Left renal cortex interstitium (tissue), 4 donors: ENCODE measurements at regions not wholly inside any gene's neighbourhood (a gene's known extent, or its start where the extent isn't known, plus 50 kb on each side); places are given as distances from the start of the nearest gene placed in this dataset.
A peak's percentile ranks its signal among the peaks of the same experiment; 100 is the strongest.

ENCODE experiments used
- DNase-seq, 4 donors: peaks; one replicate each; pipeline ENCODE4 v3.0.0-alpha.2; 2013; ENCODE audit warnings: low read depth in 4 of 4, low spot score in 2 of 4, missing footprints in 1 of 4

DNA sequence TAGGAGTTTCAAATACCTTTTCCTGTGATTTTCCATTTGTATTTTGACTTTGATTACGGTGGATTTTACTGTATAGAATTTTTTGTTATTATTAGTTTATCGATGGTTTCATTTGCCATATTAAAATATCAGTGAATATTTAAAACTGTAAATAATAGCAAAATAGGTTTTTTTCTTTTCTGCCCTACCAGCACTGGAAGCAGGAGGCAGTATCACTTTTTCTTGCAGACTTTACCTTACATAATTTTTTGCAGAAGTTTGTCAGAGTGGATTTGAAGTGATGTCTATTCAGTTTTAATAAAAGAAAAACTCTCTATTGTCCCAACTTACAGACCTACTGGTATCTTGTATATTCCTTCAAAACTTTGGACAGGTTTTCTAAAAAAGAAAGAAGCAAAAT is 213.6 kb downstream of the CENPF start:
- DNase-seq = no peak

DNA sequence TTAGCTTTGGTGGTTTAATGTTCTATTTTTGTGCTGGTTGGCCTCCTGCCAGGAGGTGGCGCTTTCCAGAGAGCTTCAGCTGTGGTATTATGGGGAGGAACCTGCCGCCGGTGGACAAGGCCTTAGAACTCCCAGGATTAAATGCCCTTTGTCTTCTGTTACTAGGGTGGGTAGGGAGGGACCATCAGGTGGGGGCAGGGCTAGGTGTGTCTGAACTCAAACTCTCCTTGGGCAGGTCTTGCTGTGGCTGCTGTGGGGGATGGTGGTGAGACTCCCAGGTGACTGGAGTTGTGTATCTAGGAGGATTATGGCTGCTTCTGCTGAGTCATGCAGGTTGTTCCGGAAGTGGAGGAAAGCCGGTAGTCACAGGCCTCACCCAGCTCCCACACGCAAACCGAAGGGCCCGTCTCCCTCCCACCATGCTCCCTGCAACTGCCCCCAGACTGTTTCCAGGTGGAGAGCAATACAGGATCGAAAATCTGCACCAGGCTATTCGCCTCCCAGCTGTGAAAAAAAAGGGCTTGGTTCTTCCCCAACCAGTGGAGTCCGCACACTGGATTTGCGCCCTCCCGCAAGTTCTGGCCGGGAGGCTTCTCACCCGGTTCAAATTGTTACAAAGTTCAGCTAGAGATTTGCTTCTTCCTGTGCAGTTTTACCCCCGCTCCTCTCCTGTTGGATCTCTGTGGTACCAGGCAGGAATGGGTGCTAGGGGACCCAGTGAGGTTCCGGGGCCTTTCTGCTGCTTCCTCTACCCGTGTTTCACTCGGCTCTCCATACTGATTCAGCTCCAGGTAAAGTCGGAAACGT is 220.5 kb downstream of the CENPF start:
- no peak for DNase-seq

DNA sequence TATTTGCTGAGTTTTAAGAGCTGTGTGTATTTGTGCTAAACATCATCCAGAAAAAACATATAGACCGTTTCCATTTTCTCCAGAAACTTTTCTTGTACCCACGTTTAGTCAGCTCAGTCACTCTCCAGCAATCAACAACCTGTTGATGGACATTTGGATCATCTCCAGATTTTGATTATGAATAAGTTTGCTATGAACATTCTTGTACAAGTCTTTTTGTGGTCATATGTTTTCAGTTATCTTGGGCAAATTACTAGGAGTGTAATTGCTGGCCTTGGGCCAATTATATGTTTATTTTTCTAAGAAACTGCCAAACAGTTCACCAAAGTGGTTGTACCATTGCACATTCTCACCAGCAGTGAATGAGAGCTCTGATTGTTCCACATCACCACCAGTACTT is 221.8 kb downstream of the CENPF start:
- no peak for DNase-seq

DNA sequence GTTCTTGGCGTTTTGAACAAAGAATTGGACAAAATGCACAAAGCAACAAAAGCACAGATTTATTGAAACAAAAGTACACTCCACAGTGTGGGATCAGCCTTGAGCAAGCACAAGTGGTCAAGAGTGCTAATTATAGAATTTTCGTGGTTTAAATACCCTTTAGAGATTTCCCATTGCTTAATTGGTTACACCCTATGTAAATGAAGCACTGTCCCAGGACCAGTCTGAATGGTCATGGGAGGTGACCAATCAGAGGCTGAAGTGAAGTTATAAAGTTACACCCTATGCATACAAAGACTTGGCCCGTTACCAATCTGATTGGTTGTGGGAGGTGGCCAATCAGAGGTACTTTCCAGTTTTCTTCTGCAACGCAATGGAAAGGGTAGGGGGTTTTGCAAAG is 223.6 kb downstream of the CENPF start:
- no peak for DNase-seq

DNA sequence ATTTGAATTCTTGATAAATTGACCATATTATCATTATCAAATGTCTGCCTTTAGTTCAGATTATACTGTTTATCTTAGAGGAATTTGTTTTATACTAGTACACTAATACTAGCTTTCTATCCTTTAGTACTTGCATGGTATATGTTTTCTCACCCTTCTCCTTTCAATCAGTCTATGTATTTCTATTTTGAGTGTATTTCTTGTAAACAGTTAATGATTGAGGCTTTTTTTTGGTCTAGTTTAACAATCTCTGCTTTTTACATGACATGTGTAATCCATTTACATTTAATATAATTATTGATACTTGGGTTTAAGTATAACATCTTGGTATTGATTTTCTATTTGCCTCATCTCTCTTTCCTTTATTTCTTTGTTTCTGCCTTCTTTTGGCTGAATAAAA is 224.9 kb downstream of the CENPF start:
- no peak for DNase-seq

DNA sequence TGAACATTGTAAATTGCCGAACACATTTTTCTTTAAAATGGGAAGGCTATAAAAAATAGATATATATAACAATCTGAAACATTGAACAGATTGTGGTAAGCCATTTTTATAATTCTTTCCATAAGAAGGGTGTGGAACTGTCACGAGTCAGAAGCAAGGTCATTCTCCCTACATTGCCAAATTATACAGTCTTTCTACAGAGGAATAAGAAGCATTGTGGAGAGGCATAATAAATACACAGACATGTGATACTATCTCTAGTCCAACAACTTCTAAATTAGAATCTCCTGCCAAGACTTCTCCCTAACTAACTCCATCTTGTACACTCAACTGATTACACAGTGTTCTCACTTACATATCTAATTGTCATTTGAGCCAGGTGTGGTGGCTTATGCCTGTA is 227.9 kb downstream of the CENPF start:
- DNase-seq = no peak

DNA sequence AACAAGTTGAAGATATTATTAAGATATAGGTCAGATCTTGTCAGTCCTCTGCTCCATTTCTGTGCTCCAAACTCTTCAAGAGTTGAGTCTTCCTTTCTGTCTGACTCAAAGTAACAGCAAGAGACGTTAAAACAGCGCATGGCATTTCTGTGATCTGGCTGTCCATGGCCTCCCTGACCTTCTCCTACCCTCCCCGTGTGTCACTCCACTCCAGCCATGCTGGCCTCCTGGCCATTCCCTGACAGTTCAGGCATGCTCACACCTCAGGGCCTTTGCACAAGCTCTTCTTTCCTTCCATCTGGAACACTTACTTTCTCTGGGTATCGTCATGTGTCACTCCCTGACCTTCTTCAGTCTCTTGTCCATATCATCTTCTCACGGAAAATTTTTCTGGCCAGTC is 229.0 kb downstream of the CENPF start:
- no peak for DNase-seq

DNA sequence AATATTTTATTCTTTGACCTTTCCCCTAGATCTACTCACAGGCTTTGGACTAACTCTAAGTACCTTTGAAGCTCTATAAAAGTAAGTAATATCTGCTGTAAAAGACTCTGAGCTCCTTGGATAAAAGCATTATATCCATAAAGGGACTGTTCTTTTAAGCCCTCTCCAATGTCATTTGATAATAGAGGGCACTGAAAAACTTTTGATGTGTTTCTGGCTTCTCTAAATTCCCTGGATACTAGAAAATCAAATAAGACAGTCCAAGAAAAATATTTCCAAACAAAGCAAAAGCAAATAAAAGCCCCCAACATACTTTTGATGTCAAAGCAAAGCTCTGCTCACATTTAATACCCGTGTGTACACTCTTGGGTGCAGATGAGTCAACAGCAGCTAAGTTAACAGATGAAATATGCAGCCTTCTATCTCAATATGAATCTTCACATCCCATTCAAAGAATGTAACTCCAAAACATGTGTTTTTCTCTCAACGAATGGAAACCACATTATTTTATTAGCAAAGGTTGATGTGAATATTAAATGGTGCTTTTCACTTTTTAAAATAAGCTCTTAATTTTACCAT is 230.3 kb downstream of the CENPF start:
- no peak for DNase-seq

DNA sequence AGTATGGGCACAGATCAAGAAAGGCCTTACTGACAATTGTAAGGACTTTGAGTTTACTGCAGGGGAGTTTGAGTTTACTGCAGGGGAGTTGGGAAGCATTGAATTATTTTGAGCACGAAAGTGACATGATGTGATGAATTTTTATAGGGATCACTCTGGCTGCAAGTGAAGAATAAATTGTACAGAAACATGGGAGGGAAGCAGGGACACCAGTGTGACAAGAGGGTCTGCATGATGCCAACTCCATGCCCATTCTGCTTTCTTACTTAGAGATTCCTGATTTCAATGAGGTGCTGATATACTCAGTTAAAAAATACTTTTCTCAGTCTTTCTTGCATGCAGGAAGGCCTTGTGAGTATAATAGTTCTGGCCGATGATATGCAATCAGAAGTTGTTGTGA is 234.4 kb downstream of the CENPF start:
- DNase-seq = no peak

DNA sequence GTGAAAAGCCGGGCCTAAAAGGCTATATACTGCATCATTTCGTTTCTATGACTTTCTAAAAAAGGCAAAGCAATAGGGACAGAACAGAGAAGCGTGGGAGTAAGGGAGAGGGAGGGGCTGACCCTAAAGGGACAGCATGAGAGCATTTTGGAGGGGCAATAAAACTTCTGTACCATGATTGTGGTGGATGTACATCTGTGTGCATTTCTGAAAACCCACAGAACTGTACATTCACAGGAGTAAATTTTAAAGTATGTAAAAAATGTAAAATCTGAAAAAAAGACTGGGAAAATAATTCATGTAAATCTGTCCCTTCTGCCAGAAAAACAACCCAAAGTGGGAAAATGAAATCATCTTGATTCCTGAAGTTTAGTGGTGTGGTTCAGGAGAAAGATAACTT is 235.4 kb downstream of the CENPF start:
- DNase-seq = no peak

DNA sequence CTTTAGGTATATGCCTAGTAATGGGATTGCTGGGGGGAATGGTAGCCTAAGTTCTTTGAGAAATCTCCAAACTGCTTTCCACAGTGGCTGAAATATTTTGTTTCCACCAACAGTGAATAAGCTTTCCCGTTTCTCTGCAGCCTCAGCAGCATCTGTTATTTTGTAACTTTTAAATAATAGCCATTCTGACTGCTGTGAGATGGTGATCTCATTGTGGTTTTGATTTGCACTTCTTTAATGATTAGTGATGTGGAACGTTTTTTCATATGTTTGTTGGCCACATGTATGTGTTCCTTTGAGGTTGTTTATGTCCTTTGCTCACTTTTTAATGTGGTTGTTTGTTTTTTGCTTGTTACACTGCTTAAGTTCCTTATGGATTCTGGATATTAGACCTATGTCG is 237.4 kb downstream of the CENPF start:
- DNase-seq = no peak

DNA sequence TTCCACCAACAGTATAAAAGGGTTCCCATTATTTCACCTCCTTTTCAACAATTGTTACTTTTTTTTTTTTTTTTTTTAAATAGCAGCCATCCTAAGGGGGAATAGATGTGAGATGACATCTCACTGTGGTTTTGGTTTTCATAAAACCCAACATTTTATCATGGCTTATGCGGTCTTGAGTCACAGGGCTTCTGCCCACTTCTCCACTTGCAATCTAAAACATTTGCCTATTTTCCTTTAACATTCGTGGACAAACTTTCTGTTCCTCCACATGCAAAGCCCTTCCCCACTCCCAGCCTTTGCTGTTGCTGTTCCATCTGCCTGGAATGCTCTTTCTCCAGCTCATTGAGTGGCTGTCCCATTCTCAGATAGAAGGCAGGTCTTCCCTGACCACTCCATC is 239.7 kb upstream of the KCNK2 start:
- no peak for DNase-seq

DNA sequence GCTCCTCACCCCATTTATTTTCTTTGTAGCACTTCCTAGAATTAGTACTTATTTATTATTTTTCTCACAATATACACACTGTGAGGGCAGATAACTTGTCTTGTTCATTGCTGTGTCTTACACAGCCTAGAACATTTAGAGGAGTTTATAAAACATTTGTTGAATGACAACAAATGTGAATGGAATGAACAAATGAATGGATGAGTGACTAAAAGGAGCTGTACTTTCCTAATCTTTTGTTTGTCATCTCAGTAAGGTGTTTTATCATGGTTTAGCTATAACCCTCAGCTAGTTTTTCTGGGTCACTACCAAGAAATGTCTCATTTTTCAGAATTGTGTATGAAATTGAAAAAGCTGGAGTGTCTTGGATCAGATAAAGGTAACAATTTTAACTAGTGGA is 239.3 kb upstream of the KCNK2 start:
- no peak for DNase-seq

DNA sequence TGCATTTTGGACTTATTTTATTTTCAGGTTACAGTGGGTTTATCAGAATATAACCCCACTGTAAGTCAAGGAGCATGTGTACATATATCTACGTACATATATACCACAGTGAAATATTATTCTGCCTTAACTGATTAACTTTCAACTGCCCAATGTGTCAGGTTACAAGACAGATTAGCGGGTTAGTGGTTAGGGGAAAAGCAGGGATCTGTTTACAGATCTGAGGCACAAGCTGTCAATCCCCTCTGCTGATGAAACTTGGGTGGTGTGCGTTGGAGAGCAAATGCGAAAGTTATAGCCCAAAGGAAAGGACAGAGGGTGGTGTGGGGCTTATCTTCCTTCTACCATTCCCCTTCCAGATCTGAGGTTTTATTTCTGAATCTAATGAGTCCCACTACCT is 238.2 kb upstream of the KCNK2 start:
- DNase-seq = no peak

DNA sequence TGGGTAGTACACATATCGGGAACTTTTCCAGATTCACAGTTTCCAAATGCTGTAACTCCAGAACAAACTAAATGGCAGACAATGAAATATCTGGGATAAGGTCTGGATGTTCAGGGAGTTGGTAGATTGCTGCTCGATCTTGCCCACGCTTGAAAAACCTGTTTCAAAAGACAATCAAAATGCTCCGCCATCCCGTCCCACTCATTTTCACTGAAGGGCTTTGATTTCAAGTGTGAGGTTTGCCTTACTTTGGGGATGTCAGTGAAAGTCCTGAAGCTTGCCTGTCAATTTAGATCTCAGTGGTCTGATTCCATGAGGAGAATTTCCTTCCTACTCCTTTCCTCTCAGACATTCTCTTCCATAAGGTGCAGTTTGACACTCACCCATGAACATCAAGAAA is 236.3 kb upstream of the KCNK2 start:
- DNase-seq = no peak

DNA sequence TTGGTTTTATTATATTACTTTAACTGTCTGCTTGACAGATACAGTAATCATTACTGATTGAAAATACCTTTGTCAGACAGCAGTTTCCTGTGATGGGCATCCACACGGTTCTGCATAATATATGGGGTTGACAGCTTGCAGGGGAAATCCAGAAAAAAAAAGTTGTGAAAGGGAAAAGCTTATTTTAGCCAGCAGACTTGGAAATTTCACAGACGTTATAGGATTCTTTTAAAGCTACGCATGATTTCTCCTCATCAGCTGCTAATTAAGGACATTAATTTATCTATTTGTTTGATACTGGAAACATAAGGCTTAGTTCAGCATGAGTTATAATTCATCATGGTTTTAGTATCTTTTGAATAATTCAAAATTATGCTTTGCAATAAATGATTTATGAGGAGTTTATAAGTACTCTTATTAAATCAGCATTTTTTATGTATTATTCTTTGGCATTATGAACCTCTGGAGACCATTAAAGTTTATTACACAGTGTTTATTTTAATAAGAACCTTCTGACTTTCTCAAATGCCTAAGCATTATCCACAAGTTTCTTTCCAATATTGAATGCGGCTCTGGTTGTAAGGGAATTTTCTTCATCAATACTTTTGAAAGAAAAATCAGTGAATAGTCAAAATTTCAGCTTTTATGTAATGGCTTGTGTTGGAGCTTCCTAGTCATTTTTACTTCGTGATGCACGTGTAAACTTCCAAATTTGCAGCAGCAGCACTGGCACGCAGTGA is 235.3 kb upstream of the KCNK2 start:
- DNase-seq = peak in 2 of 4 donors; percentile 9 to 19

DNA sequence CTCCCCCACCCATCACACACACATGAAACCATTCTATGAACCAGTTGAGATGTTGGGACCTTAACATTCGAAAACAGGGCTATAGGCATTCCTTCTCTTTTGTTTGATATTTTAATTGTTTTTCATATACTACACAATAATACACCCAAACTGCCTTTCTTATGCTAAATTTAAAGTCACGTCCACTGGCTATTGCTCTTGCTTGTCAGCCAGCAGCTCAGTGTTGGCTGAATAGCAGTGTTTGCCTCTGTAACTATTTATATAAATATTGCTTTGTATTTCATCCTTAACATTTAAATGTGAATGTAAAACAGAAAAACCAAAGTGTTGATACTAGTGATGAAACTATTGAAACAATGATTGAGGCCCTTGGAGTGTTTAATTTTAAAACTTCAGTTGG is 234.4 kb upstream of the KCNK2 start:
- no peak for DNase-seq

DNA sequence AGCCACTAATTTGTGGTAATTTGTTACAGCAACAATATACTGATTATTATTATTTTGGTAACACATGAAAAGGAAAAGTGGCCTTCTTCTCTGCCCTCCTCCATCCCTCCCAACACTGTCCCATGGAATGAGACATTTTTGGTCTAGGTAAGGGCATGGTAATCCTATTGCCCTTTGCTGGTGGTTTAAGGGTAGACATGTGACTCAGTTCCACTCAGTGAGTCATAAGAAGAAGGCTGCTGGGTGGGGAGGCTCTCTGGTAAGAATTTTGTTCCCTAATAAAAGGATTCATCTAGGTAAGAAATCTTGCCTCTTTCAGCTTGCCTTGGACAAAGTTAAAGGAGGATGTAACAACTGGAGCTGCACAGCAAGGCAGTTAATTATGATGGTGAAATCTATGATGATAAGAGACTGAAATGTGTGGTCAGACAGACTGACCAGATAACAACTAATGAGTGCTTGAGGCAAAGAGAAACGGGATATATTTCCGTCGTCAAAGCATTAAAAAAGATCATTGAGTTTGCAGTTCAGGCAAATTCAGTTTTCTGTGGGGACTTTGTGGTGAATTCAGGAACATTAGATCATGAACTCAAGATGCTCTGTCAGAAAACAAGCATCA is 232.0 kb upstream of the KCNK2 start:
- no peak for DNase-seq

DNA sequence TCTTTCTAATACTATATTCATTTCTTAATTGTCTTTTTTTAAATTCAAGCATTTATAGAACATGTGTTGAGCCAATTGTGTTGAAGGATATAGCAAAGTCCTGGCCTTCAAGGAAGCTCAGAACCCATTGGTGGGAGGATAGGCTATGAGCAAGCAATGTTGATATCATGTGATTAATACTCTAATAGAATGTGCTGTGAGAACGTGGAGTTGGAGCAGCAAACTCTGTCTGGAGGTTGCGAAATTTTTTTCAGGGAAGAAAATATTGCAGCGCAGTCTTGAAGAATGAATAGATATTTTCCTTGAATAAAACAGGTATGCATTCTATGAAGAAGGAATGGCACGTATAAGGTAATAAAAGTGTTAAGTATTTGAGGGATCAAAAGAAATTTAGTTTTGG is 229.2 kb upstream of the KCNK2 start:
- DNase-seq = no peak

DNA sequence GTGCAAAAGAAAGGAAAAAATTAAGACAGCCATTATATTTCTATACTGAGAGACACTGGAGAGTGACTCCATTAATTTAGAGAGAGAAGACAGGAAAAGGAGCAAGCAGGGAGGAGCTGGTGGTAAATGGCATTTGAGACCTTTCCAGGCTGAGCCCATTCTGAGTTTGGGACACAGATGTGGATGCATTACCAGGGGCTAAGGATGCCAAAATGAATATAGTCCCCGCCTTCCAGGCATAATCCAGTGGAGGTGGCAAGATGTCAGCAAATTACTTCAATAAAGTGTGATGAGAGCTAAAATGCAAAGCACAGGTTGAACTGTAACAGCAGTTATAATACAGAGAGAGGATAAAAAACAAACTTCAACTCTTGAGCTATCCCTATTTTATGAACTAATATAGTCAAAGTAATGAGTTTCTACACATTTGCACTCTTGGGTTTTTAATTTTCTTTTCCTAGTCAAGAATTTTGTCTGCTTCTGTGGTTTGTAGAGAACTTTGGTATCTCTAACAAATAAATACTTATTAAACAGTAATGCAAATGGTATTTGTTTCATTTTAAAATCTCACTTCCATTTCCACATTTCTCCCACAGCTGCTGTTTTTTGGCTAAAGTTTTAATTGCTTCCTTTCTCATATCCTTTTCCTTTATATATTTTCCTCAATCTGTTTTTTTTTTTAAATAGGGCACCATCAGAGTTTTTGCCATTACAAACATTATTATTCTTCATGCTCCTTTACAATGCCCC is 228.2 kb upstream of the KCNK2 start:
- DNase-seq = no peak

DNA sequence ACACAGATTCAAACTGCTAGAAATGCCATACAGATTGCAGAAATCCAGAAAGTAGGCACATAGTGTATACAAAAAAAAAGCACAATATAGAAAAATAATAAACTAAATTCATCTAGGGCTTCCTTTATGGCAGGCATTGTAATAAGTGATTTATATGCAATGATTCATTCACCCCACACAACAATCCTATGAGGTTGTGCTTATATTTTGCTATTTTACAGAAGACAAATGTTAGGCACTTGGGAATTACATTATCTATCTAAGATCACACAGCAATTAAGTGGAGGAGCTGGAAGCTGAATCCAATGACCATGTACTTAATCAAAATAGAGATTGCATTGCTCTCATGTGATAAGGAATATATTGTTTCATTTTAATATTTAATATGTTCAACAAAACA is 225.7 kb upstream of the KCNK2 start:
- no peak for DNase-seq
